HEK293 (cell line): ENCODE measurements at regions not wholly inside any gene's neighbourhood (a gene's known extent, or its start where the extent isn't known, plus 50 kb on each side); places are given as distances from the start of the nearest gene placed in this dataset.

Source experiments
- CTCF ChIA-PET: fragments of 350-600 bp; formaldehyde crosslinking; extraction: SDS; loops from one replicate; lab custom pipeline; 2021; ENCODE audit warnings: antibody characterized with exemption; lab: Yijun Ruan, JAX
- POLR2A ChIA-PET: fragments of 300-600 bp; formaldehyde crosslinking; extraction: SDS; loops from one replicate; lab custom pipeline; 2020; ENCODE audit warnings: antibody characterized with exemption, inconsistent platforms; lab: Yijun Ruan, JAX
- H3K27ac ChIP-seq: fragments of 200-500 bp; sonication (Bioruptor generic); 2 replicates; pipeline ENCODE4 v1.5.1; 2014; ENCODE audit warnings: low read depth, low read length, control low read depth, inconsistent platforms; ENCODE audit errors: extremely low read depth
- H3K36me3 ChIP-seq, 2 experiments: fragments of 200-500 bp in 1 of 2; sonication (Bioruptor generic) in 1 of 2; 1 replicate in 1 of 2; 2 replicates in 1 of 2; pipeline ENCODE4 v1.5.1; 2014 to 2017; ENCODE audit warnings: inconsistent platforms in 2 of 2, low read length in 2 of 2; ENCODE audit not compliant: control insufficient read depth in 2 of 2, insufficient read depth in 1 of 2
- H3K4me1 ChIP-seq: fragments of 200-500 bp; sonication (Bioruptor generic); 2 replicates; pipeline ENCODE4 v1.5.1; 2014; ENCODE audit warnings: mild to moderate bottlenecking, low read length, inconsistent platforms; ENCODE audit not compliant: control insufficient read depth, insufficient read depth
- H3K4me3 ChIP-seq: 2 replicates; pipeline ENCODE4 v1.5.1; 2011; ENCODE audit warnings: low read depth, mild to moderate bottlenecking, control low read depth, low read length, moderate library complexity
- H3K9me3 ChIP-seq: fragments of 200-500 bp; sonication (Bioruptor generic); 2 replicates; pipeline ENCODE4 v1.5.1; 2014; ENCODE audit warnings: low read depth, low read length, inconsistent platforms; ENCODE audit not compliant: control insufficient read depth, insufficient read depth
- IKZF3 ChIP-seq: fragments of 450-650 bp; IDR thresholded peaks from 2 replicates; pipeline ENCODE4 v1.5.0; 2018; ENCODE audit warnings: missing biosample characterization, mild to moderate bottlenecking, missing genetic modification characterization, moderate library complexity
- SCRT2 ChIP-seq: fragments of 450-650 bp; formaldehyde crosslinking; IDR thresholded peaks from 2 replicates; pipeline ENCODE4 v1.5.1; 2016; ENCODE audit warnings: missing biosample characterization, missing genetic modification characterization
- YY1 ChIP-seq: fragments of 450-650 bp; formaldehyde crosslinking; IDR thresholded peaks from 2 replicates; pipeline ENCODE4 v1.5.1; 2018; ENCODE audit warnings: missing biosample characterization, missing genetic modification characterization
- YY2 ChIP-seq: fragments of 450-650 bp; formaldehyde crosslinking; IDR thresholded peaks from 2 replicates; pipeline ENCODE4 v1.5.1; 2016; ENCODE audit warnings: missing biosample characterization, missing genetic modification characterization
- ZBTB11 ChIP-seq: fragments of 450-650 bp; formaldehyde crosslinking; conservative IDR thresholded peaks from 2 replicates; pipeline ENCODE4 v1.5.1; 2016; ENCODE audit warnings: low read depth, missing biosample characterization, missing genetic modification characterization
- ZFHX2 ChIP-seq: fragments of 450-650 bp; formaldehyde crosslinking; conservative IDR thresholded peaks from 2 replicates; pipeline ENCODE4 v1.5.1; 2016; ENCODE audit warnings: missing biosample characterization, missing genetic modification characterization
- ZNF138 ChIP-seq: fragments of 450-650 bp; formaldehyde crosslinking; IDR thresholded peaks from 2 replicates; pipeline ENCODE4 v1.5.1; 2016; ENCODE audit warnings: missing biosample characterization, missing genetic modification characterization, borderline replicate concordance
- ZNF148 ChIP-seq: fragments of 450-650 bp; formaldehyde crosslinking; IDR thresholded peaks from 2 replicates; pipeline ENCODE4 v1.5.0; 2017; ENCODE audit warnings: missing biosample characterization, missing genetic modification characterization, borderline replicate concordance
- ZNF23 ChIP-seq: fragments of 450-650 bp; formaldehyde crosslinking; IDR thresholded peaks from 2 replicates; pipeline ENCODE4 v1.5.1; 2016; ENCODE audit warnings: missing biosample characterization, missing genetic modification characterization, borderline replicate concordance
- ZNF239 ChIP-seq: fragments of 450-650 bp; formaldehyde crosslinking; IDR thresholded peaks from 2 replicates; pipeline ENCODE4 v1.5.1; 2016; ENCODE audit warnings: missing biosample characterization, missing genetic modification characterization
- ZNF24 ChIP-seq: fragments of 450-650 bp; formaldehyde crosslinking; IDR thresholded peaks from 2 replicates; pipeline ENCODE4 v1.5.1; 2016; ENCODE audit warnings: missing biosample characterization, missing genetic modification characterization
- ZNF473 ChIP-seq: fragments of 450-650 bp; formaldehyde crosslinking; IDR thresholded peaks from 2 replicates; pipeline ENCODE4 v1.5.1; 2017; ENCODE audit warnings: missing biosample characterization, missing genetic modification characterization
- ZNF626 ChIP-seq: fragments of 450-650 bp; sonication (Bioruptor Pico); formaldehyde crosslinking; IDR thresholded peaks from 2 replicates; pipeline ENCODE4 v1.5.1; 2018; ENCODE audit warnings: missing biosample characterization, missing genetic modification characterization, inconsistent platforms
- ZNF629 ChIP-seq: fragments of 450-650 bp; formaldehyde crosslinking; IDR thresholded peaks from 2 replicates; pipeline ENCODE4 v1.5.1; 2017; ENCODE audit warnings: missing biosample characterization, missing genetic modification characterization
- ZNF76 ChIP-seq: fragments of 450-650 bp; formaldehyde crosslinking; IDR thresholded peaks from 2 replicates; pipeline ENCODE4; 2016; ENCODE audit warnings: low read depth, missing biosample characterization, missing genetic modification characterization, borderline replicate concordance
- ZNF837 ChIP-seq: fragments of 450-650 bp; formaldehyde crosslinking; IDR thresholded peaks from 2 replicates; pipeline ENCODE4 v1.5.1; 2016; ENCODE audit warnings: missing biosample characterization, missing genetic modification characterization
- TF ChIP-seq, protein P1 (sequence below): fragments of 450-650 bp; formaldehyde crosslinking; IDR thresholded peaks from 2 replicates; pipeline ENCODE4 v1.5.1; 2016; ENCODE audit warnings: missing biosample characterization, missing genetic modification characterization
- TF ChIP-seq, protein P2 (sequence below): fragments of 450-650 bp; formaldehyde crosslinking; IDR thresholded peaks from 2 replicates; pipeline ENCODE4 v1.5.1; 2016; ENCODE audit warnings: missing biosample characterization, missing genetic modification characterization, borderline replicate concordance
- TF ChIP-seq, protein P3 (sequence below): fragments of 450-650 bp; formaldehyde crosslinking; IDR thresholded peaks from 2 replicates; pipeline ENCODE4 v1.5.1; 2016; ENCODE audit warnings: missing biosample characterization, missing genetic modification characterization

GRCh38 chr20:59402681-59403080, 102.3 kb downstream of the EDN3 start:
- TF ChIP-seq SCRT2 (peak; percentile 89), ZNF629 (tag by site-specific recombination) (no peak)
- TF ChIP-seq, all 188 proteins: peak for 1
- Histone ChIP-seq H3K36me3 (no peaks in the 10 kb centered on the region), H3K4me1 (no peaks in the 10 kb centered on the region; the same call in 1 of the 2 replicates), H3K9me3 (no peaks in the 10 kb centered on the region), H3K27ac (no peak overlapping the region), H3K4me3 (no peak overlapping the region)
- POLR2A ChIA-PET: no interaction called here
- CTCF ChIA-PET: interaction anchor here (0.7 to 2.7 kb wide), 4 partner anchors 68 to 313 kb away, joined by 3 to 11 read pairs (median 6); no protein-coding TSS in a partner anchor

DNA sequence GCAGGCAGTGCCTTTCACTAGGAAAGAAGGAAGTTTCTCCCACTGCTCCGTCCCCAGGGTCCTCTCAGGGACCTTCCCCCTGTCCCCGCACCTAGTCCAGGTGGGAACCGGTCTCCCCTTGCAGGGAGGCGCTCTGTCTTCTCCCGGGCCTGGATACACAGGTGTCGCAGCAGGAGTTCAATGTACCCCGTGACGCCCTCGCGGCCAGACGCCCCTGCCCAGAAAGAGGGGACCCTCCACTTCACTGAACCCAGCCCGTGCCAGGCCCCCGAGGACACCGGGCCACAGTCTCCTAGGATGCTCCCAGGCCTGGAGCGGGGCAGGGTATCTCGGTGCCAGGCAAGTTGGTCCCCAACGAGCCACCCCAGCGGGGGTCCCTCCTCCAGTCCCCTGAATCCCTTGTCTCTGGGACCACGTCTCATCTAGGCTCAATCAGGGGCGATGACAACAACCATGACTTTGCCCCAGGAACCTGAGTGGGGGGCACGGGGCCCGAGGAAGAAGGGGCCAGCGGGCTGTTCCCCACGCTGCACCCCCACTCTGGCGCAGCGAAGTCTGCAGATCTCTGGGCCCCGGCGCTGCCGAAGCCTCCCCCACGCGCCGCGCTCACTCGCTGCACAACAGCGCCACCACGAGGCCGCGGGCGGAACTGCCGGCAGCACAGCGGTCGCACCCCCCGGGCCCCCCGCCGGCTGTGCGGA, 103.0 kb downstream of the EDN3 start:
- no peaks in the 10 kb centered on the region; the same call in 1 of the 2 replicates for H3K4me1 ChIP-seq
- CTCF ChIA-PET: interaction anchor here (0.5 to 2.7 kb wide), 29 partner anchors 9 to 1169 kb away, joined by 3 to 16 read pairs (median 3); no protein-coding TSS in a partner anchor
- TF ChIP-seq IKZF3 (tag by site-specific recombination) (0 out of 2 replicates have a peak, but pooled peaks have one; percentile 21), ZNF629 (tag by site-specific recombination) (no peak), ZNF138 (tag by site-specific recombination) (no peak), ZBTB11 (tag by site-specific recombination) (no peak), ZNF76 (0 out of 2 replicates have a peak, but pooled peaks have one; percentile 12), ZNF473 (tag by site-specific recombination) (no peak), ZNF24 (tag by site-specific recombination) (no peak), ZNF148 (tag by site-specific recombination) (no peak), ZNF23 (tag by site-specific recombination) (no peak), YY2 (tag by site-specific recombination) (no peak), ZFHX2 (tag by site-specific recombination) (peak; percentile 66), ZNF239 (tag by site-specific recombination) (no peak), YY1 (tag by site-specific recombination) (peak; percentile 23; the same call in 1 of the 2 replicates), ZNF837 (no peak), ZNF626 (tag by site-specific recombination) (no peak)
- TF ChIP-seq, protein P1, sequence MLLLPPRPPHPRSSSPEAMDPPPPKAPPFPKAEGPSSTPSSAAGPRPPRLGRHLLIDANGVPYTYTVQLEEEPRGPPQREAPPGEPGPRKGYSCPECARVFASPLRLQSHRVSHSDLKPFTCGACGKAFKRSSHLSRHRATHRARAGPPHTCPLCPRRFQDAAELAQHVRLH: no peak
- TF ChIP-seq, protein P2, sequence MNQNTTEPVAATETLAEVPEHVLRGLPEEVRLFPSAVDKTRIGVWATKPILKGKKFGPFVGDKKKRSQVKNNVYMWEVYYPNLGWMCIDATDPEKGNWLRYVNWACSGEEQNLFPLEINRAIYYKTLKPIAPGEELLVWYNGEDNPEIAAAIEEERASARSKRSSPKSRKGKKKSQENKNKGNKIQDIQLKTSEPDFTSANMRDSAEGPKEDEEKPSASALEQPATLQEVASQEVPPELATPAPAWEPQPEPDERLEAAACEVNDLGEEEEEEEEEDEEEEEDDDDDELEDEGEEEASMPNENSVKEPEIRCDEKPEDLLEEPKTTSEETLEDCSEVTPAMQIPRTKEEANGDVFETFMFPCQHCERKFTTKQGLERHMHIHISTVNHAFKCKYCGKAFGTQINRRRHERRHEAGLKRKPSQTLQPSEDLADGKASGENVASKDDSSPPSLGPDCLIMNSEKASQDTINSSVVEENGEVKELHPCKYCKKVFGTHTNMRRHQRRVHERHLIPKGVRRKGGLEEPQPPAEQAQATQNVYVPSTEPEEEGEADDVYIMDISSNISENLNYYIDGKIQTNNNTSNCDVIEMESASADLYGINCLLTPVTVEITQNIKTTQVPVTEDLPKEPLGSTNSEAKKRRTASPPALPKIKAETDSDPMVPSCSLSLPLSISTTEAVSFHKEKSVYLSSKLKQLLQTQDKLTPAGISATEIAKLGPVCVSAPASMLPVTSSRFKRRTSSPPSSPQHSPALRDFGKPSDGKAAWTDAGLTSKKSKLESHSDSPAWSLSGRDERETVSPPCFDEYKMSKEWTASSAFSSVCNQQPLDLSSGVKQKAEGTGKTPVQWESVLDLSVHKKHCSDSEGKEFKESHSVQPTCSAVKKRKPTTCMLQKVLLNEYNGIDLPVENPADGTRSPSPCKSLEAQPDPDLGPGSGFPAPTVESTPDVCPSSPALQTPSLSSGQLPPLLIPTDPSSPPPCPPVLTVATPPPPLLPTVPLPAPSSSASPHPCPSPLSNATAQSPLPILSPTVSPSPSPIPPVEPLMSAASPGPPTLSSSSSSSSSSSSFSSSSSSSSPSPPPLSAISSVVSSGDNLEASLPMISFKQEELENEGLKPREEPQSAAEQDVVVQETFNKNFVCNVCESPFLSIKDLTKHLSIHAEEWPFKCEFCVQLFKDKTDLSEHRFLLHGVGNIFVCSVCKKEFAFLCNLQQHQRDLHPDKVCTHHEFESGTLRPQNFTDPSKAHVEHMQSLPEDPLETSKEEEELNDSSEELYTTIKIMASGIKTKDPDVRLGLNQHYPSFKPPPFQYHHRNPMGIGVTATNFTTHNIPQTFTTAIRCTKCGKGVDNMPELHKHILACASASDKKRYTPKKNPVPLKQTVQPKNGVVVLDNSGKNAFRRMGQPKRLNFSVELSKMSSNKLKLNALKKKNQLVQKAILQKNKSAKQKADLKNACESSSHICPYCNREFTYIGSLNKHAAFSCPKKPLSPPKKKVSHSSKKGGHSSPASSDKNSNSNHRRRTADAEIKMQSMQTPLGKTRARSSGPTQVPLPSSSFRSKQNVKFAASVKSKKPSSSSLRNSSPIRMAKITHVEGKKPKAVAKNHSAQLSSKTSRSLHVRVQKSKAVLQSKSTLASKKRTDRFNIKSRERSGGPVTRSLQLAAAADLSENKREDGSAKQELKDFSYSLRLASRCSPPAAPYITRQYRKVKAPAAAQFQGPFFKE (tag by site-specific recombination): no peak
- TF ChIP-seq, protein P3, sequence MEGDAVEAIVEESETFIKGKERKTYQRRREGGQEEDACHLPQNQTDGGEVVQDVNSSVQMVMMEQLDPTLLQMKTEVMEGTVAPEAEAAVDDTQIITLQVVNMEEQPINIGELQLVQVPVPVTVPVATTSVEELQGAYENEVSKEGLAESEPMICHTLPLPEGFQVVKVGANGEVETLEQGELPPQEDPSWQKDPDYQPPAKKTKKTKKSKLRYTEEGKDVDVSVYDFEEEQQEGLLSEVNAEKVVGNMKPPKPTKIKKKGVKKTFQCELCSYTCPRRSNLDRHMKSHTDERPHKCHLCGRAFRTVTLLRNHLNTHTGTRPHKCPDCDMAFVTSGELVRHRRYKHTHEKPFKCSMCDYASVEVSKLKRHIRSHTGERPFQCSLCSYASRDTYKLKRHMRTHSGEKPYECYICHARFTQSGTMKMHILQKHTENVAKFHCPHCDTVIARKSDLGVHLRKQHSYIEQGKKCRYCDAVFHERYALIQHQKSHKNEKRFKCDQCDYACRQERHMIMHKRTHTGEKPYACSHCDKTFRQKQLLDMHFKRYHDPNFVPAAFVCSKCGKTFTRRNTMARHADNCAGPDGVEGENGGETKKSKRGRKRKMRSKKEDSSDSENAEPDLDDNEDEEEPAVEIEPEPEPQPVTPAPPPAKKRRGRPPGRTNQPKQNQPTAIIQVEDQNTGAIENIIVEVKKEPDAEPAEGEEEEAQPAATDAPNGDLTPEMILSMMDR (tag by site-specific recombination): peak; percentile 91

More for the DNA sequence above, 103.0 kb downstream of the EDN3 start:
- H3K27ac ChIP-seq: no peak overlapping the region
- H3K4me3 ChIP-seq: peak overlapping the region; percentile 6; the same call in 1 of the 2 replicates
- POLR2A ChIA-PET: no interaction called here
- H3K36me3 ChIP-seq: no peaks in the 10 kb centered on the region
- H3K9me3 ChIP-seq: no peaks in the 10 kb centered on the region
